GM13977 (cell line): ENCODE measurements at regions not wholly inside any gene's neighbourhood (a gene's known extent, or its start where the extent isn't known, plus 50 kb on each side); places are given as distances from the start of the nearest gene placed in this dataset.
"Not testable (repeated sequence)": the region's sequence is repeated elsewhere in the genome, so short reads cannot be mapped to it uniquely, and the experiment has no call there.

Experiments used
- DNase-seq: peaks from one replicate; pipeline ENCODE4 v3.0.0; 2012; ENCODE audit warnings: low spot score
- CTCF ChIP-seq: IDR thresholded peaks from 2 replicates; pipeline ENCODE4 v1.5.1; 2012; ENCODE audit warnings: mild to moderate bottlenecking, control low read depth; ENCODE audit not compliant: insufficient read depth; ENCODE audit errors: extremely low read depth, missing control alignments
- in situ Hi-C: fragments of 300-500 bp; cut with MboI; formaldehyde crosslinking; loops from one replicate; pipeline ENCODE4 v1.12.0; 2022; ENCODE audit warnings: low sequenced_read_pairs, low pct_unique_long_range_greater_than_20kb, mixed read lengths, inconsistent platforms; ENCODE audit not compliant: unreplicated experiment

GRCh38 chrX:113399506-113400192 is 559.0 kb upstream of the AMOT start:
- TF ChIP-seq CTCF = no peak
- in situ Hi-C loops = no loop called here
- no peak for DNase-seq

DNA sequence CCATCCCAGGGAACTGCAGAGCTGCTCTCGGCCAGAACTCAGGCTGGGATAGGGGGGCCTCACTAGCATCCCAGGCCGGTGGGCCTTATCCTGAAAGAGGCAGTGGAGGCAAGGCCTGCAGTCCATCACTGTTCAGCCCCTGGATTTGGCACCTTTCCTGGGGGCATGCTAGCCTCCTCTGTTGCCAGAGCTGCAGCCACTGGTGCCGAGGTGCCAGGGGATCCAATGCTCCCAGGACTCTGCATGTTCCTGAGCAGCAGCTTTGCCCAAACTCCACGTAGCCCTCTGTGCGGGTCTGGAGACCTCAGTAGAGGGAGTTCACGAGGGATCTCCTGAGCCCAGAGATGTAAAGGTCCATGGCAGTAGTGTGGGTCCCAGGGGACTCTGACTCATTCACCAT is 551.7 kb upstream of the AMOT start:
- TF ChIP-seq CTCF = no peak
- no peak for DNase-seq
- in situ Hi-C loops = no loop called here

DNA sequence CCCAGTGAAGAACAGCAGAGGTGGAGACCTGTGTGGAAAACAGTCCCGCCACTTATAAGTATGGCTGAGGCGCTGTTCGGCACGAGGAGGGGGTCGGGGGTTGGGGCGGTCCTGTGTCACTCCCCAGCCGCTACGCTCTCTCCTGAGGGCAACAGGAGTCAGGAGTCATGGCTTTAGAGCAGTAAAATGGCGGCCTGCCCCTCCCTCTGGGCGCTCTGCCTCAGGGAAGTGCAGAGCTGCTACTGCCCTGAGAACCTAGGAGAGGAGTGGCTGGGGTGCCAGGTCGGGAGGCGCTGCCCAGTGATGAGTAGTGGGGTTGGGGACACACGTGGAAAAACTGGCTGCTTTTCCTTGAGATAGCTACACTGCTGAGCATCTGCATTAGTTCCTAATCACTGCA is 551.2 kb upstream of the AMOT start:
- no peak for TF ChIP-seq CTCF
- in situ Hi-C loops = no loop called here
- DNase-seq = no peak

- DNase-seq = no peak
- in situ Hi-C loops = no loop called here
- no peak for TF ChIP-seq CTCF
Measured at GRCh38 chrX:113390531-113390930, 549.9 kb upstream of the AMOT start.

GRCh38 chrX:113389846-113390245 is 549.2 kb upstream of the AMOT start:
- in situ Hi-C loops = no loop called here
- DNase-seq = no peak
- TF ChIP-seq CTCF = no peak

DNA sequence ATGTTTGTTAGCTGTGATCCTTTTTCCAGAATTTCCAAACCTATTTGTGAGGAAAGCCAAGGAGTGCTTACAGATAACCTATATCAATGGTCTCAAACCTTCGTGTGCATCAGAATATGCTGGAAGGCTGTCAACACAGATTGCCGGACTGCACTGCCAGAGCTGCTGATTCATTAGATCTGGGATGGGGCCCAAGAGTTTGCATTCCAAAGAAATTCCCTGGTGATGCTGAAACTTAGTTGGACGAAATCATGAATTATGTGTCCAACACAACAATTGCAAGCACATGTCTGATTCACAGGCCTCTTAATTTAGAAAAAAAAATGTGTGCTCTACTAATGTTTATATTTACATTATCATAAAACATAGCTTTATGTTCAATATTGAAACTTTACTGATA is 544.0 kb upstream of the AMOT start:
- no peak for TF ChIP-seq CTCF
- in situ Hi-C loops = no loop called here
- DNase-seq = no peak

DNA sequence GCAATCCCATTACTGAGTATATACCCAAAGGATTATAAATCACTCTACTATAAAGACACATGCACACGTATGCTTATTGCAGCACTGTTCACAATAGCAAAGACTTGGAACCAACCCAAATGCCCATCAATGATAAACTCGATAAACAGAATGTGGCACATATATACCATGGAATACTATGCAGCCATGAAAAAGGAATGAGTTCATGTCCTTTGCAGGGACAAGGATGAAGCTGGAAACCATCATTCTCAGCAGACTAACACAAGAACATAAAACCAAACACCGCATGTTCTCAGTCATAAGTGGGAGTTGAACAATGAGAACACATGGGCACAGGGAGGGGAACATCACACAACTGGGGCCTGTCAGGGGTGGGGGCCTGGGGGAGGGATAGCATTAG is 532.8 kb upstream of the AMOT start:
- DNase-seq, in situ Hi-C loops: not testable (repeated sequence)
